ENCODE measurements at regions not wholly inside any gene's neighbourhood (a gene's known extent, or its start where the extent isn't known, plus 50 kb on each side); places are given as distances from the start of the nearest gene placed in this dataset.

DNA sequence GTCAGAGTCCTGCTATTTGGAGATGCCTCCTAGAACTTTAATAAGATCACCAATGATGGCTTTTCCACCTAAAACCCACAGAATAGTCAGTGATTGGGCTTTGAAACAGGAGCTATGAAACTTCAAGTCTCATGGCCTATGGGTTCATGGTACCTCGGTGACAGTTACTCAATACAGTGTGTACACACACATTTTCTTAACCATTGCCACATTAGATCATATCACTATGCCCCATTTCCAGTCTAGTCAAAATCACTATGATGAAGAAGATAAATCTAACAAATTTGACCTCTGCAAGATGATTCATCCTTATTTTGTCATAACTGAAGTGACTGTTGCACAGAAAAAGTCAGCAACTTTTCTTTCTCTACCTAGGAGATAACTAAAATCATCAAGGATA lies 86.8 kb upstream of the OR13F1 start:
- TF ChIP-seq, protein P1, sequence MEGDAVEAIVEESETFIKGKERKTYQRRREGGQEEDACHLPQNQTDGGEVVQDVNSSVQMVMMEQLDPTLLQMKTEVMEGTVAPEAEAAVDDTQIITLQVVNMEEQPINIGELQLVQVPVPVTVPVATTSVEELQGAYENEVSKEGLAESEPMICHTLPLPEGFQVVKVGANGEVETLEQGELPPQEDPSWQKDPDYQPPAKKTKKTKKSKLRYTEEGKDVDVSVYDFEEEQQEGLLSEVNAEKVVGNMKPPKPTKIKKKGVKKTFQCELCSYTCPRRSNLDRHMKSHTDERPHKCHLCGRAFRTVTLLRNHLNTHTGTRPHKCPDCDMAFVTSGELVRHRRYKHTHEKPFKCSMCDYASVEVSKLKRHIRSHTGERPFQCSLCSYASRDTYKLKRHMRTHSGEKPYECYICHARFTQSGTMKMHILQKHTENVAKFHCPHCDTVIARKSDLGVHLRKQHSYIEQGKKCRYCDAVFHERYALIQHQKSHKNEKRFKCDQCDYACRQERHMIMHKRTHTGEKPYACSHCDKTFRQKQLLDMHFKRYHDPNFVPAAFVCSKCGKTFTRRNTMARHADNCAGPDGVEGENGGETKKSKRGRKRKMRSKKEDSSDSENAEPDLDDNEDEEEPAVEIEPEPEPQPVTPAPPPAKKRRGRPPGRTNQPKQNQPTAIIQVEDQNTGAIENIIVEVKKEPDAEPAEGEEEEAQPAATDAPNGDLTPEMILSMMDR (IDR thresholded peaks at IDR 0.05 in 4 of 5, conservative IDR thresholded peaks at IDR 0.05 in 1 of 5), result no peak
- TF ChIP-seq POLR2A (IDR thresholded peaks at IDR 0.05), result no peak
